ENCODE measurements at regions not wholly inside any gene's neighbourhood (a gene's known extent, or its start where the extent isn't known, plus 50 kb on each side); places are given as distances from the start of the nearest gene placed in this dataset.

- no peak for TF ChIP-seq CTCF (IDR thresholded peaks at IDR 0.05)
- TF ChIP-seq POLR2A (IDR thresholded peaks at IDR 0.05) = no peak
Observed at GRCh38 chr1:65491472-65491871, 71.0 kb downstream of the LEPR start.

Data from right lobe of liver (tissue), 4 donors.